Fibroblast of peridontal ligament (primary cell): ENCODE measurements at regions not wholly inside any gene's neighbourhood (a gene's known extent, or its start where the extent isn't known, plus 50 kb on each side); places are given as distances from the start of the nearest gene placed in this dataset.
"Not testable (repeated sequence)": the region's sequence is repeated elsewhere in the genome, so short reads cannot be mapped to it uniquely, and the experiment has no call there.

ENCODE experiments used
- DNase-seq: peaks from one replicate; pipeline ENCODE4 v3.0.0-alpha.2; 2010; ENCODE audit errors: extremely low read depth

DNA sequence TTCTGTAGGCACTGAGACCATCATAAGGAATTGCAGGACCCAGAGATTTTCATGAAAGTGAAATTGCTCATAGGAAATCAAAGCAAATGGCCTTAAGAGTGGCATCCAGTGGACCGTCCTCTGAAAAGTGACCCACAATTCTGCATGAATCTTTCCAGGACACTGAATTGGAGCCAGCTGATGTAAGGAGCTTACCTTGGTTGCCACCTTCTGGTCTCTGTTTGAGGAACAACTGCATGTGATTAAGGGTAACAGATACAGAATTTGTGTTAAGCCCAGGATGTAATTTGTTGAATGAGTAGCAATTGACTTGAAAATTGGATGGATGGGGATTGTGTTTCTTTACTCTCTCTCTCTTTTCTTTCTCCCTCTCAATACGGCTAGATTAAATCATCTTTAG is 49.9 kb upstream of the GAS1 start:
- no peak for DNase-seq

DNA sequence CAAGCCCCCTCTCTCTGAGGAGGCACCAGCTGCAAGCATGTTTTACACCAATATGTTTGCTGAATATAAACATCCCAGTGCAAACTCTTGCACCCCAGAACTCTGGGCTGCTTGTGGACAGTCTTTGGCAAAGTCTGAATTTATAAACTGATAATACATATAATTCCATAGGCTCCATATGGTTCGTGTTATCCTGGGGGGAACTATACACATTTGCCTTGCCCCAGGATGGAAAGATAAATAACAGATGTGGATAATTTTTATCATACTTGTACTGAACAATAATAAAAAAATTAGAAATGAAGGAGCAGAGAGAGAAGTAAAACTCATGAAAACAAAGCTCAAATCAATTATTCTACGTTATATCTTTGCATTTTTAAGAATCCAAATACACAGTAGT is 50.6 kb upstream of the GAS1 start:
- DNase-seq: no peak

DNA sequence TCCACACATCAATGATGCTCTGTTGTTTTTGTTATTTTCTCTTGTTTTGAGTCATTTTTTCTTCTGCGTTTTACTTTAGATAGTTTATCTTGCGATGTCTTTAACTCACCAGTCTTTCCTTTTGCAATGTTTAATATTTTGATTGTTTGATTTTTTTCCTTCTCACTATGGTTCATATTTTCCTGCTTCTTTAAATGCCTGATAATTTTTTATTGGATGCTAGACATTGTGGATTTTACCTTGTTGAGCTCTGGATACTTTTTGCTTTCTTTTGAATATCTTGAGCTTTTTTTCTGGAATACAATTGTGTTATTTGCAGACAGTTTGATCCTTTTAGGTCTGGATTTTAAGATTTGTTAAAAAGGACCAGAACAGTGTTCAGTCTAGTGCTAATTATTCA is 55.2 kb upstream of the GAS1 start:
- no peak for DNase-seq

- no peak for DNase-seq
Measured at GRCh38 chr9:87004016-87004415, 56.7 kb upstream of the GAS1 start.

DNA sequence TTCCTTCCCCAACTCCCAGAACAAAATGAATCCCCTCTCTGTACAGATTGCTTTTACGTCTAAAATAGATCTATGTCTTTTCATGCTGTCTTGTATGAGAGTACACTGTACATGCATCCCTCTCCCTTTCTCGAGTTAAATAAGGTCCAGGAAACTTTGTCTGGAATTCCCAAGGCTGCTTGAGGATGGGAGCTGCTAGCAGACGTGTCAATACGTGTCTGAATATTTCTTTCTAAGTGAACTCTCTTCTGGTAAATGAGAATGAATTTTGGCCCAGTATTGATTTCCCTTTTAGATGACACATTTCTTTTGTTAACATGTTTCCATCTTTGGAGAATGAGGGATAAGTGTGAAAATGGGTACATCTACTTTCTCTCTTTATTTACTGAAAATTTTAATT is 59.6 kb upstream of the GAS1 start:
- no peak for DNase-seq

DNA sequence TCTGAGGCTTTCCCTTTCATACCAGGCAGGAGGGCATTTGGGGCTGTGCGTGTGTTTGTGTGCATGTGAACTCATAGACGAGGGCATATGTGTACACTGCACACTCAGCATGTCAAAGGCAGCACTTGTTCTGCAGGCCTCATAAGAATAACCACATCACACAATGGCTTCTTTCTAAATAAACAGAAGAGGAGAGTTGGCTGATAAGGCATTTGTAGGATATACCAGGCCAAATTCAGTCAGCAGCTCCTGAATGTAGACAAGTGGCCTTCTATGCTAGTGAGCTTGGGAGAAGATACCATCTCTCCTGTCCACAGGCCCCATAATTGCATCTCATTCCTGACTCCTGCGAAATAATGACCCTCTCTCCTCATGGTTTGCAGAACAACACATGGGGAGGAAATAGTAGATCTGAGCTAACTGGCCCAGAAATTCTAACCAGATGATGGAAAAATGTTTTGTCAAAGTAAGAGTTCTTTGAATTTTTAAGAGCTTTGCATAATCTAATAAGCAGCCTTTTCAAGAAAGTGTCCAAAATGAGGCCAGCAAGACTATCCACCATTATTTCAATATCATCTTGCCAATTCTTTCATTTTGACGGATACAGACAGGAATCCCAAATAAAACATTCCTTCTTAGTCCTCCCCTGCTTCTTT is 60.5 kb upstream of the GAS1 start:
- DNase-seq: peak; percentile 69

DNA sequence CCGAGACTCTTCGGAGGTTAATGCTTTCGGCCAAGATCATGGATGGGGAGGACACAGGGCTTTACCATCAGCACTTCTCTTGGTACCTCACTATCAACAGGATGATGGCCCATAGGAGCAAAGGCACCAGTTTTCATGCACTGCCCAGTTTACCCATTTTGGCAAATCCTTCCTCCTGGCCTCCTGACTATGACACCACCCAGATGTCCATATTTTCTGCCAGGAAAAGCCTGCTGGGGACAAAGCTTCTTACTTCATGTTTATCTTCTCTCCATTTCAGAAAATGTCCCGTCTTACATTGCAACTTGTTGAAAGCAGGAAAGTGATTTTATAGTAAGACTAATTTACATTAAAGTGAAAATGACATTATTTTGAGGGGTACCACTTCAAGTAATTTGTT is 61.4 kb upstream of the GAS1 start:
- no peak for DNase-seq

GRCh38 chr9:87010626-87011025 is 63.3 kb upstream of the GAS1 start:
- DNase-seq: no peak

DNA sequence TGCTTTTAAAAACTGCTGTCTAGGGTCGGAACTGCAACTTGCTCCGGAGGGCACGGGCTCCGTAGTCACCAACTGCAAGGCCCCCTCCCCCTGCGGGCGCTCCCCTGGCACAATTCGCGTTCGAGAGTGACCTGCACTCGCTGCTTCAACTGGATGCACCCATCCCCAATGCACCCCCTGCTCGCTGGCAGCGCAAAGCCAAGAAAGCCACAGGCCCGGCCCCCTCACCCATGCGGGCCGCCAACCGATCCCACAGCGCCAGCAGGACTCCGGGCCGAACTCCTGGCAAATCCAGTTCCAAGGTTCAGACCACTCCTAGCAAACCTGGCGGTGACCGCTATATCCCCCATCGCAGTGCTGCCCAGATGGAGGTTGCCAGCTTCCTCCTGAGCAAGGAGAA is 64.2 kb upstream of the GAS1 start:
- no peak for DNase-seq

DNA sequence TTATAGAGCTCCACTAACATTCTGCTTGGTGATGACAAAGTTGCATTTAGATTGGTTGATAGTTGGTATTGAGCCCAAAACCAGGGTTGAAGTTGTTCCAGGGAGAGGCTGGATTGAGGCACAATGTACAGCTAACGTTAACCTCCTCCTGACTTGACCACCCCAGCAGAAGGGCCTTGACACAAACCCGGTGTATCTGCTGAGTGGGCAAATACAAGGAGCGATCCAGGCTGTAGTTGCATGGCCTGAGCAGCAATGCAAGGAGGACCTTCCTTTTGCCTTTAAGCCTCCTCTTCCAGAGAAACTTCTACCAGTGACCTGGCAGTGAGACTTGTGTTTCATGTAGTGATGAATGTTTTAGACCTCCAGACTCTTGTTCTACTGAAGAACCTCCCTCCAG is 66.2 kb upstream of the GAS1 start:
- no peak for DNase-seq

DNA sequence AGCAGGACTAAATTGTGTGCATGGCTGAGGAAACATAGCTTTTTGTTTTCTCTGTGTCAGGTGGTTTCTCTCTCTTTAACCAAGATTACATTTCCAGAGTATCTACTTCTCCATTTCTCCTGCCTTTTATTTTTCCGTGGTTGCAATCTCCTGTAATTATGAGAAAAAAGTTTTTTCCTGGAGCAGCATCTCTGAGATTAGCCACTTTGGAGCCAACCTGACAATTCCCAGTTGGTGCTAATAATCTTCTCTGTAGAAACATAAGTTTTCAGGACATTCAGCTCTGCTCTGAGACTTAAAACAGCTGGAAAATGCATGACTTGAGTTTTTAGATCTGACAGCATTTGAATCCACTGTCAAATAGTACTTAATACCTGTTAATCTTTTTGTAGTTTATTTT is 67.1 kb upstream of the GAS1 start:
- no peak for DNase-seq

- no peak for DNase-seq
Measured at GRCh38 chr9:87016681-87017080, 69.4 kb upstream of the GAS1 start.

DNA sequence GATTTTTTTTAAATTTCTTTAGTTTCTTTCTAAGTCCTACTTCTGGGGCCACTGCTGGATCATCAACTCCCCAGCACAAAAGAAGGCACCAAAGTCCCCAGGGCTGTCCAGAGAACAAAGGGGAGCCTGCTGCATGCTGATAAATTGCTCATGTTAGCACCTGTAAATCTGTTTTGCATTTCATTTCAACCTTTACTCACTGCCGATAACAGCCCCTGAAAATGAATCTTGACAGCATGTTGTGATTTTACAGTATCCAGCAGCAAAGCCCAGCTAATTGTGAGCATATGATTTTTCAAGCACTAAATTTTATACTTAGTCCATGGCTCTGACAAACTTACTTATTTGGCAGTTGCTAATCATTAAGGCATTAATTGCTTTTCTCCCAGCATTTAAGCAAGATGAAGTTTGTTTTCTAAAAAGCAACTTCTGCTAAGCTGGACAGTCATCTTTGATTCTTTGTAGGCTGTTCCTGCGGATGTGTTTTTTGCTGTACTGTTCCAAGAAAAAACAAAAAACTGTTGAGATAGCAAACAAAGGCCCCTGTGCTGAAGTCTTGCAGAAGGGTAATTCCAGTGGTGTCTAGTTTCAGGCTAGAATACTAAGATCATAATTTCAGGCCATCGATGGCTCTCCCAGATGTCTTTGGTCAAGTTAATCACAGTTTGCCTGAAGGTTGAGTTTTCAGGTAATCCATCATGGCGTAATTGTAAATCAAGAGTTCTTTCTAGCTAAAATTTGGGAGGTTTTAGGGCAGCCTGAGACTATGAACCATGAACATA is 73.1 kb upstream of the GAS1 start:
- no peak for DNase-seq

GRCh38 chr9:87022178-87022577 is 74.9 kb upstream of the GAS1 start:
- no peak for DNase-seq

GRCh38 chr9:87026204-87026603 is 78.9 kb upstream of the GAS1 start:
- no peak for DNase-seq

DNA sequence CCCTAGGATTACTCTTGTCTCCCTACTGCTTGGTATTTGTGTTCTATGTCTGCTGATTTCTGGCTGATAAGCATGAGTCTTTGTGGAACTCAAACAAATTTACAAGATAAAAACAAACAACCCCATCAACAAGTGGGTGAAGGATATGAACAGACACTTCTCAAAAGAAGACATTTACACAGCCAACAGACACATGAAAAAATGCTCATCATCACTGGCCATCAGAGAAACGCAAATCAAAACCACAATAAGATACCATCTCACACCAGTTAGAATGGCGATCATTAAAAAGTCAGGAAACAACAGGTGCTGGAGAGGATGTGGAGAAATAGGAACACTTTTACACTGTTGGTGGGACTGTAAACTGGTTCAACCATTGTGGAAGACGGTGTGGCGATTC is 81.5 kb upstream of the GAS1 start:
- DNase-seq: not testable (repeated sequence)

GRCh38 chr9:87029905-87030304 is 82.6 kb upstream of the GAS1 start:
- DNase-seq: no peak

- no peak for DNase-seq
Measured at GRCh38 chr9:87034841-87035240, 87.5 kb upstream of the GAS1 start.

GRCh38 chr9:87035879-87036278 is 88.6 kb upstream of the GAS1 start:
- no peak for DNase-seq

GRCh38 chr9:87036506-87036905 is 89.2 kb upstream of the GAS1 start:
- no peak for DNase-seq

- peak; percentile 49 for DNase-seq
Measured at GRCh38 chr9:87039809-87040392, 92.6 kb upstream of the GAS1 start.

GRCh38 chr9:87040410-87041009 is 93.2 kb upstream of the GAS1 start:
- no peak for DNase-seq
